ENCODE measurements at regions not wholly inside any gene's neighbourhood (a gene's known extent, or its start where the extent isn't known, plus 50 kb on each side); places are given as distances from the start of the nearest gene placed in this dataset.
"Not testable (repeated sequence)": the region's sequence is repeated elsewhere in the genome, so short reads cannot be mapped to it uniquely, and the experiment has no call there.

GRCh38 chr5:30498509-30498908 lies 695.0 kb upstream of the CDH6 start:
- POLR2A ChIA-PET (ENCODE audit: partially characterized antibody); H2BK12ac ChIP-seq (ENCODE audit: low read depth, low read length); H2AK5ac ChIP-seq (ENCODE audit: low read depth, low read length); H3K9me3 ChIP-seq (ENCODE audit: insufficient read depth in 2 of 2, low read depth in 1 of 2, low read length in 1 of 2); H2BK5ac ChIP-seq (ENCODE audit: low read depth, low read length); H2BK15ac ChIP-seq (ENCODE audit: low read length); H3K27me3 ChIP-seq (replicated peaks in 1 of 4; ENCODE audit: control insufficient read depth in 3 of 4, extremely low read depth in 1 of 4, insufficient read depth in 3 of 4, low read length in 3 of 4); H3K4ac ChIP-seq (replicated peaks; ENCODE audit: insufficient read length, low read depth, low read length); H4K91ac ChIP-seq (replicated peaks; ENCODE audit: insufficient read length, low read length); H3K4me2 ChIP-seq (ENCODE audit: insufficient read depth in 1 of 2, low read depth in 2 of 2, low read length in 2 of 2); H3K23me2 ChIP-seq (ENCODE audit: low read depth, low read length); H4K8ac ChIP-seq (ENCODE audit: extremely low read depth, insufficient read depth, low read length); H2BK120ac ChIP-seq (replicated peaks; ENCODE audit: low read depth, low read length); DNase-seq (ENCODE audit: low read depth in 1 of 2, low spot score in 2 of 2); H3K56ac ChIP-seq (replicated peaks; ENCODE audit: insufficient read length, low read depth, low read length); H3K79me2 ChIP-seq (ENCODE audit: control insufficient read depth in 1 of 2, insufficient read depth in 2 of 2, low read length in 2 of 2); H3K36me3 ChIP-seq (ENCODE audit: control insufficient read depth in 2 of 4, insufficient read depth in 4 of 4, low read length in 3 of 4); FAIRE-seq; H3K23ac ChIP-seq (ENCODE audit: insufficient read length); H3K9ac ChIP-seq (replicated peaks in 1 of 4; ENCODE audit: extremely low read depth in 1 of 4, low read depth in 3 of 4, low read length in 3 of 4); H2AFZ ChIP-seq (ENCODE audit: low read length); H3K14ac ChIP-seq (ENCODE audit: insufficient read length); H3K18ac ChIP-seq (ENCODE audit: extremely low read depth, low read length); H3K4me1 ChIP-seq (replicated peaks in 1 of 4; ENCODE audit: control insufficient read depth in 3 of 4, insufficient read depth in 4 of 4, low read length in 3 of 4); H4K20me1 ChIP-seq (replicated peaks in 1 of 2; ENCODE audit: control insufficient read depth in 1 of 2, insufficient read depth in 2 of 2, low read length in 2 of 2); H2BK20ac ChIP-seq (ENCODE audit: low read length); H4K5ac ChIP-seq (ENCODE audit: insufficient read length, low read depth, low read length); H3K27ac ChIP-seq (ENCODE audit: low read depth, low read length); H3K4me3 ChIP-seq (ENCODE audit: extremely low read depth in 1 of 4, insufficient read depth in 2 of 4, low read depth in 3 of 4, low read length in 4 of 4); H3K79me1 ChIP-seq (ENCODE audit: low read depth, low read length): not testable (repeated sequence)
- CTCF ChIA-PET (ENCODE audit: partially characterized antibody) = interaction anchor here (1.9 kb wide), 1 partner anchor 458 kb away, joined by 6 read pairs; no protein-coding TSS in a partner anchor
- WGBS, 2 experiments (ENCODE audit: extremely low coverage in 1 of 2, insufficient coverage in 1 of 2, insufficient read length in 1 of 2, insufficient replicate concordance in 2 of 2, low coverage in 1 of 2, low lambda C conversion rate in 2 of 2, missing lambda C conversion rate in 1 of 2) = 94% methylated on average over 3 of the region's 3 CpGs; no CpG with 5 or more reads in 1 of the 2 experiments

All from H1 (cell line).